Peyer's patch (tissue), 4 donors: ENCODE measurements at regions not wholly inside any gene's neighbourhood (a gene's known extent, or its start where the extent isn't known, plus 50 kb on each side); places are given as distances from the start of the nearest gene placed in this dataset.

ENCODE experiments used
- POLR2A ChIP-seq, 2 donors: fragments of 450-650 bp; IDR thresholded peaks; one replicate each; pipeline ENCODE4 v1.5.1; 2017; ENCODE audit warnings: antibody characterized with exemption in 2 of 2, mild to moderate bottlenecking in 2 of 2, moderate library complexity in 2 of 2
- TF ChIP-seq, protein P1 (sequence below), 6 experiments: fragments of 450-650 bp in 4 of 6; fragments of 200-600 bp in 2 of 6; sonication (generic) in 1 of 6; IDR thresholded peaks; one replicate each; pipeline ENCODE4 v1.5.1; 2017 to 2019; ENCODE audit warnings: antibody characterized with exemption in 6 of 6, mild to moderate bottlenecking in 3 of 6, moderate library complexity in 1 of 6

DNA sequence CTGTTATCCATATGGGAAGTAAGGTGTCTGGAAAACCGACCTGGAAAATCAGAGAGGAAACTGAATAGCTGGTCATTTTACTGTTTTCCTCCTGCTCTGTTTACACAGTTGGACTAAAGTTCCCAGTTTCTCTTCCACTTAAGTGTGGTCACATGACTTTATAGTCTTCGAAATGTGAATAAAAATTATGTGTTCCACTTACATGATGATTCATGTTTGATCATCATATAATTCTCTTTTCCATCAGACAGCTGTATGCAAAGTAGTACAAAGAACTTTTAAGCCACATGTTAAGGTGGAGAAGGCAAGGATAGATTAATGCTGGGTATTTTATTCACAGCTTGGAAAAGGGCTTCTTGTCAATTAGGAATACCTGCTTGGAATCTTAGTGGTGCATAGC lies 525.5 kb upstream of the BCHE start:
- TF ChIP-seq, protein P1, sequence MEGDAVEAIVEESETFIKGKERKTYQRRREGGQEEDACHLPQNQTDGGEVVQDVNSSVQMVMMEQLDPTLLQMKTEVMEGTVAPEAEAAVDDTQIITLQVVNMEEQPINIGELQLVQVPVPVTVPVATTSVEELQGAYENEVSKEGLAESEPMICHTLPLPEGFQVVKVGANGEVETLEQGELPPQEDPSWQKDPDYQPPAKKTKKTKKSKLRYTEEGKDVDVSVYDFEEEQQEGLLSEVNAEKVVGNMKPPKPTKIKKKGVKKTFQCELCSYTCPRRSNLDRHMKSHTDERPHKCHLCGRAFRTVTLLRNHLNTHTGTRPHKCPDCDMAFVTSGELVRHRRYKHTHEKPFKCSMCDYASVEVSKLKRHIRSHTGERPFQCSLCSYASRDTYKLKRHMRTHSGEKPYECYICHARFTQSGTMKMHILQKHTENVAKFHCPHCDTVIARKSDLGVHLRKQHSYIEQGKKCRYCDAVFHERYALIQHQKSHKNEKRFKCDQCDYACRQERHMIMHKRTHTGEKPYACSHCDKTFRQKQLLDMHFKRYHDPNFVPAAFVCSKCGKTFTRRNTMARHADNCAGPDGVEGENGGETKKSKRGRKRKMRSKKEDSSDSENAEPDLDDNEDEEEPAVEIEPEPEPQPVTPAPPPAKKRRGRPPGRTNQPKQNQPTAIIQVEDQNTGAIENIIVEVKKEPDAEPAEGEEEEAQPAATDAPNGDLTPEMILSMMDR (IDR thresholded peaks at IDR 0.05), result no peak
- TF ChIP-seq POLR2A (IDR thresholded peaks at IDR 0.05), result no peak
